GM19455 (cell line): ENCODE measurements at regions not wholly inside any gene's neighbourhood (a gene's known extent, or its start where the extent isn't known, plus 50 kb on each side); places are given as distances from the start of the nearest gene placed in this dataset.
A peak's percentile ranks its signal among the peaks of the same experiment; 100 is the strongest.
"Not testable (repeated sequence)": the region's sequence is repeated elsewhere in the genome, so short reads cannot be mapped to it uniquely, and the experiment has no call there.

Experiments used
- ATAC-seq: cut with Tn5 transposase; IDR thresholded peaks from one replicate; pipeline ENCODE4 v1.9.1; 2021; ENCODE audit not compliant: unreplicated experiment

DNA sequence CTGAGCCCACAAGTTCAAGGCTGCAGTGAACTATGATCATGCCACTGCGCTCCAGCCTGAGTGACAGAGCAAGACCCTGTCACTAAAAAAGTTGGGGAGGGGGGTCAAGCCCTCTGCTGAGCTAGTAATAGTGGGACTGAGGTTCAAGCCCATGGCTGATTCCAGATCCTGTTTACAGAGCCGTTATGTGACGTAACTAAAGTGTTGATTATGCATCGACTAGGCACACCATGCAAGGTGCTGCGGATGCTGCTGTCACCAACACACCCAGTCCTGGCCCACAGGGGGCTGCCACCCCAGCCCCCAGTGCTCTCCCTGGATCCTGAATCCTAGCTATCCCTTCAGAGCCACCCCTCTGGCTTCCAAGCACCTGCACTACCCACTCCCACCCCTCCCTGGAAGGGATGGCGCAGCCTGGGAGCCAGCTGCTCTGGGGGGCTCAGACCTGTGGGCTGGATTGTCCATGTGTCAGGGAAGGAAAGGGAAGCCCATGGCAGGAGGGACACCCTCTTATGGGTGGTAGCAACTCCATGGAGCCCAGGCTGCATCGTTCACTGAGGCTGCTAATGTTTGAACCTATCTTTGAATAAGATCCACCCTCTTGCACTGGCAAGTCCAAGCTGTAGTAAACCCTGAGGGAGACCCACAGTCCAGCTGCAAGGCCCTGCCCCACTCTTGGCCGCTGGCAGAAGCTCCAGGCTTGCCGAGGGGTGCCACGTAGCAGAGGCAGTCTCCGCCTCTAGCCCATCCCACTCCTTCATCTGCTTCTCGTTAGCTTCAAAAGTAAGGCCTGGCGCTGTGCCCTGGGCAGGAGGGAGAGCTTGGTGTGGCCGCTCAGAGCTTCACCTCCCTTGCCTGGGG is 95.0 kb downstream of the SNX5 start:
- no peak for ATAC-seq

DNA sequence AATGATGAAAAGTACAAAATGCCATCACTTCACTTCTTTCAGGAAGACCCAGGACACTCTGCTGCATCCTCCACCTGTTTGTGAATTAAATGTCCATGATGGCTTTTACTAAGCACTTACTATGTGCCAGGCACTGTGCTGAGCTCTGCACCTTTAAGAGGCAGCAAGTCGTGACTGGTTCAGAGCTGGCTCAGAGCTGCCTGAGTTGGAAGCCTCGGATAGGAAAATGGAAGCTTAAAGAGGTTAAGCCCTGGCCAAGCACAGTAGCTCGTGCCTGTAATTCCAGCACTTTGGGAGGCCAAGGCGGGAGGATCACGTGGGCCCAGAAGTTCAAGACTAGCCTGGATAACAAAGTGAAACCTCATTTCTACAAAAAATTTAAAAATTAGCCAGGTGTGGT is 95.6 kb downstream of the SNX5 start:
- ATAC-seq: no peak

DNA sequence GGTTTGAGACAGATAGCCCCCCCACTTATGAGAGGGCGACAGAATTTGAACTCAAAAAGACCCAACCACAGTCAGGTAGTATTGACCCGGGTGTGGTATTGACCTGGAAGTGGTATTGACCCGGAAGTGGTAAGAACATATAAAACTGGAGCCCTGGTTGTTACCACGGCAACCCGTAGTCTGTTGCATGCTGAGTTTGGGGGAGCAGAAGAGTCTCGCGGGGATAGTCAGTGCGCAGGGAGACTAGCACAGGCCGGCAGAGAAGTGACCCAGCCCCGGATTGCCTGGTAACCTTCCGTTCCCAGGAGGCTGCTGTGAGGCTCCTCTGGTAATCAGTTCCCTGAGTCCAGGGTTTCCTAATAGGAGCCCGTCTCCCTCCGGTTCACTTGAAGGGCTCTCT is 96.2 kb downstream of the SNX5 start:
- no peak for ATAC-seq

DNA sequence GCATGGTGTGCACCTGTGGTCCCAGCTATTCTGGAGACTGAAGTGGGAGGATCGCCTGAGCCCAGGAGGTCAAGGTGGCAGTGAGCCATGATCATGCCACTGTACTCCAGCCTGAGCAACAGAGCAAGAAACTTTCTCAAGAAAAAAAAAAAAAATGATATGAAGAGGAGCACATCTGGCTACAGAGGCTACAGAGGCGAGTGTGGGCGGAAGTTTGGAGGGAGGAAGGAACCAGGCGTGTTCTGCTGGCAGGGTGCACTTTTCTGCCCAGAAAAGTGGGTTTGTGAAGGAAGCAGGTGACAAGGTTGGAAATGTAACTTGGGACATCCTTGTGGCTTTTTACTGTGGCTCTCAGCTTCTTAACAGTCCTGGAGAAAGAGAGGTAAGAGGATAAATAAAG is 96.7 kb downstream of the SNX5 start:
- ATAC-seq: no peak

DNA sequence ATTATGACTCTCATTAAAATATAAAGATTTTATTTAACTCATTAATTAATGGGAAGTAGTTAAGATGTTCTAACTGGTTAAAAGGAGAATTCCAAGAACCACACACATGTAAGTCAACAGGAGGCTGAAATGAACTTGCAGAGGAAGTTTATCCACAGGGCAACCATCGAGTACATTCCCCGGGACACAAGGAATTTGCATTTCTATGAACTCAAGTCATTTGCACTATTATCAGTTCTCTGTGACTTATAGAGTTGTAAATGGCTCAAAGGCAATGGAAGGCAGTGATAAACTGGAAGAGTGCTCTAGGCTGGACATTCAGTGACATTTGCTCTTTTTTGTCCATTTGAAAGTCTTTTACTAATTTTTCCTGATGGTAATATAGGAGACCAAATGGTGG is 97.4 kb downstream of the SNX5 start:
- ATAC-seq: no peak

DNA sequence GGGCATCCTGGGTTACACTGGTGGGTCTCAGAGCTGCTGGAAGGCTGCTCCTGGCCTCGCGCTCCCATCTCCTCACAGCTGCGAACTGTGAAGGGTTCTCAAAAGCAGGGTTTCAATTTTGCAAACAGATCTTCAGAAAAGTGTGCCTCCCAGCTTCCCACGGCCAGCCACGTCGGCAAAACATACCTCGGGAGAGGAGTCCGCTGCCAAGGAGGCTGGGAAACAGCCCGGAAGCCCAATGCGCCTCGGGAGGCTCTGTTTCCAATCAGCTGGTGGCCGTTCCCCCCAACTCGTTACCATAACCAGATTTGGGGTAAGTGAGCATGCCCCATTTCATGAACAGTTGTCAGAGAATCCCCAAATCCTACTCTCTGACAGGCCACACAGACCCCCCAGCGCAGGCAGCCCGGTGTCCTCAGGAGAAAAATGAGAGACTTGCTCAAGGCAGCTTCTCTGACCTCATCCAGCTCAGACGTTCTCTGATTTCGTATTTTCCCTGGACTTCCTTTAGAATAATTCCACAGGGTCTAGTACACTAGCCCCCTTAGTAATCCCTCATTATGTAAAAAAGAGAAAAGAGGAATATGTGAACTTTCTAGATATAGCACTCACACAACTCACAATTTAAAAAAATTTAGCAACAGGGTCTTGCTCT is 98.4 kb downstream of the SNX5 start:
- ATAC-seq: no peak

DNA sequence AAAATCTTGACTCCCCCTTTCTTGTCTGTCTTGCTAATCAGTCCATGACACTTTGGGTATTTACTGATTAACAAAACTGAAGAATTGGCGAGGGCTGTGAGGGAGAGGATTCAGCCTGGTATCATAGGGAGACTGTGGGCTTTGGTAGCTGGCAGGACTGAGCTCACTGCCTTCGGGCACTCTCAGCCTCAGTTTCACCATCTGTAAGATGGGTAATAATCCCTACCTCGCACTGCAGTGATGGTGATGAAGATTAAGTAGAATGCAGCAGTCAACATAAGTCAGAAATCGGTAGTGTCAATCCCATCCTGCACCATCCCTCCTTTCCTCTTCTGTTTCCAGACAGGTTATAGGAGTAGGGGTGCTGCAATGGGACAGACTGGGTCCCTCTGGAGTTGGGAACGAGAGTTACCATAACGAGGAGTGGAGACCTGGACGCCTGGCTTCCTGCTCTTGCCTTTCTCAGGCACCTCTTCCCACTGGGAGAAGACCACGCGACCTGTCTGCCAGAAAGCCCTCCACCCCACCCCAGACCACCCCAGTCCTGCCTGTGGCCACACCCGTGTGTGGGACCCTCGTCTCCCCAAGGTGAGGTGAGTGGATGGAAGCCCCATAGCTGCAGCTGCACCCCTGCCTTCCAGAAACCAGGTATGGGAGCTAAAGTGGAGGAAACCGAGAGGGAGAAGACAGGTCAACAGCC is 99.1 kb downstream of the SNX5 start:
- ATAC-seq: no peak

DNA sequence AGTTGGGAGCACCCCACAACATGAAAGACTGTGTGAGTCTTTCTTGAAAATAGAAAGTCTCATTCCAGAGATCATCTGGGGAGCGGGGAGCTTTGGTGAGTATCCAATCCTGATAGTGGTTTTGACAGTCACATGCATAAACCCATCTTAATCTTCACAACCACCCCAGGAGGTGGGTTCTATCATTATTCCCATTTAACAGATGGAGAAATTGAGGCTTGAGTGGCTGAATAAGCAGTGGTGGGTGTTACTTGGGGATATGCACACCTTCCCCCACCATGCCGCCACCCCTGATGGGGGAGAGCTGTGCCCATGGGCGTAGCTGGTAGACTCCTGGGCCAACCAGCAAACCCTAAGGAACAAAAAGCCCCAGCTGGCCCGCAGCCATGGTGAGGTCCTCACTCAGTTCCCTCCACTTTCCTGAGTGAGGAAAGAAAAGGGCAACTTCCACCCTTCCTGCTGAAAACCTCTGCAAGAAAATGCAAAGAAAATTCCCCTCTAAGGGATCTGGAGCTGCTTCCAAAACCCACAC is 99.8 kb downstream of the SNX5 start:
- ATAC-seq: no peak

DNA sequence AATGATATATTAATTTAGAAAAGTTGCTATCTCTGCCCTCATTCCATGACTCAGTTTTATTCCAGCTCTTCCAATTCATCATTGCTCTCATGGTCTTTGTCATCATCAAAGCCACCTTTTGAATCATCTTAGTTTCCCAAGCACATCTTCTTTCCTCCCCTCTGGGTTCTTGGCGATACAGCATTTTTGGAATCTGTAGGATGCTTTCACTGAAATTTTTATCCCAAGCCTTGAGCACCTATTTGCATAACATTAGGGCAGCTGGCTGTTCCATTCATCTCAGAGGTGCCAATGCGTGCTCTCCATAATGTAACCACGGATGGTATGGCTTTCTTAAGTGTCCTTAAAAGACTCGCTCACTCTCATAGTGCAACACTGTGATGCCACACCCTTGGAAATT is 100.4 kb downstream of the SNX5 start:
- ATAC-seq: no peak

DNA sequence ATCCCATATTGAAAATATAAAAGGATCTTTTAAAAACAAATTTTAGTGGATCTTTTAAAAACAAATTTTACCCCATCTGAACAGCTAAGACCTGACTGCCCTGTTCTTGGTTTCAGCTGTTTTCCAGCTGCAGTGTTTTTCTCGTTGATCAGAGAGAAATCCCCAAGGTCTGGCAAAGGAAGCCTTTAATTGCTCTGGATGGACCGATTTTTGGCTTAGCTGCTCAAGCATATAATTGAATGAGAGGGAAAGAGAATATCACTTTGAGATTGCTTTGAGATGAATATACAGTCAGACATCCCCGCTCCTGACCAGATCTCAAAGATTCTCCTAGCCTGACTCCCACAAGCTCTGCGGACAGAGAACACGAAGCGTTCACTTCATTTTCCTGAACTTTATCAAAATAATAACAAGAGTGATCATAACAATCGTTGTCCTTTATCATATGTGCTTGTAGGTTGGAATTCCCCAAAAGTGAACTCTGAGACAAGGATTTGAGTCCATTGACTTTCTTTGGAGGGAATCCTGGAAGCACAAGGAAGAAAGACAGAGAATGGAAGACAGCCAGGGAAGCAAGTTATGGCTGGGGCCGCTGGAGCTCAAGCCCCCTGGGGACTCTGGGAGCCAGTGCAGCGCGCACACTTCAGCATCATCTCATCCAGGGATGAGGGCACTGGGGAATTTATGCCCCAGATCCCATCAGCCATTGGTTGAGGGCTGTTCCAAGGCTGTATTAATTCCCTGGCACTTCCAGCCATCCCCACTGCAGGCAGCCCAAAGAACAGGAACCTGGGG is 101.3 kb downstream of the SNX5 start:
- no peak for ATAC-seq

DNA sequence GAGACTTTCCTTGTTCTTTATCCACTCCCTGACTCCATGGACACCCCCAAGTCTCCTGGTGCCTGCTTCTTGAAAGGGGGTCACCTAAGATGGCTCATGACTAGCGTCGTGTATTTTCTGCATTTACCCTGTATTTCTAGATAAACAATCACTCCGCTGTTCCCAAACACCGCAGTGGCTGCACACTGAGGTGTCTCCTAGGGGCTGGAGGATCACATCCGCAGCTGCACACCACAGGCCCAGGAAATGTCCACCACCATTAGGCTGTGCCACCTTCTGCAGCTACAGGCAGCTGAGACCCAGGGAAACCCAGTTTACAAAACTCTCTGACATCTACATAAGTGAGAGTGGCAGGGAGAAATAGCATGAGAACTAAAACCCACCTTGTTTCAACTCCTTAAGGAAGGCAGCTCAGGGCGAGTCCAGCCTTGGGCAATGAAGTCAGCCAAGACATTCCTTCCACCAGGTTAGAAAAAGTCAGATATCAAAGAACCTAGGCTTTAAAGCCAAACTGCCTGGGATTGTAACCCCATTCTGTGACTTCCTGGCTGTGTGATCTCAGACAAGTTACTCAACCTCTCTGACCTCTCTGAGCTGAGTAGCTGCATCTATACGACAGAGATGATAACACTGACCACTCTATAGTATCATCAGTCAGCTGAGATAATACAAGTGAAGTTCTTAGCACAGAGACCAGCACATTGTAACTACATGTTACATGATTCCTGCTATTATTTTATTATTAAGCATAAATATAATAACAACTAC is 102.2 kb downstream of the SNX5 start:
- no peak for ATAC-seq

DNA sequence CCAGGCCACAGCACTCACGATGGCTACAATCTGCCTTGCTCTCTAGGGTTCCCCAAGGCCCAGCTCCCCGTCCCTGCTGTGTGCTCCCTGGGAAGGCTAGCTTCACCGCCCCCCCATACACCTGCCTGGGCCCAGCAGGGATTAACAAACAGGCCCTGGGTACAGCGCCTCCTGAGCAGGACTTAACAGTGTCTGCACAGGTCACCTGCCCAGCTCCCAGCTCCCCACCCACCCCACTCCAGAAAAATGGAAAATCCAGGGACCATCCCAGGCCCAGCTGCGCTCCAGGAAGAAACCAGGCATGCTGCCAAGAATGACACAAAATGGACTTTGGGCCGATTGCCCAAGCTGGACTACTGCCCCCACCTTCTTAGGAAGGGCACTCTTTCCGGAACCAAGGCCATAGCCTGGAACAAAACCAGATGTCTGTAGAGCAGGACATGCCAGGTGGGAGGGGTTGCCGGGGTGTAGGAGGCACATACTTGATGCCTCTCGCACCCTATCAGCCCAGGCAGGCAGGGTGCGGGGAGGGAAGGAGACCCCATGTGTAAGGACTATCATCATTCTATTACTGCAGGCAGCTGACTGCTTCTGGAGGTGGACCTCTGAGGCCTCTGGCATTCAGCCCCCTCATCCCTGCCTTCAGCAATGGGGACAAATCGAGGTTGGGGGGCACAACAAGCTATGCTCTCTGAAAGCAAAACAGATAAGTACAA is 104.9 kb downstream of the SNX5 start:
- no peak for ATAC-seq

DNA sequence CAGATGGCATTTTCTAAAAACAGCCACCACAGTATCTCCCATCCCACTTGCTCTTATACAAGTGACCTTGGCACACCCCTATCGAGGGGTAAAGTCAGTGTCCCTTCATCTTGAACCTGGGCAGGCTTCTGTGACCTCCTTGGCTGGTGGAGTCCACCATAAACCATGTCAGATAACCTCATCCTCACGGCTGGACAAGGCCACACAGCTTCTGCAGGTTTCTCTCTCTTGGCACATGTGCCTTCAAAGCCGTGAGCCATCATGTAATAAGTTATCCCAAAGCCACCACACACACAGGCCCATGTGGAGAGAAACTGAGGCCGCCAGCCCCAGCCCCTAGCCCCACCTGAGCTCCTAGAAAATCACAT is 105.4 kb downstream of the SNX5 start:
- ATAC-seq: no peak

DNA sequence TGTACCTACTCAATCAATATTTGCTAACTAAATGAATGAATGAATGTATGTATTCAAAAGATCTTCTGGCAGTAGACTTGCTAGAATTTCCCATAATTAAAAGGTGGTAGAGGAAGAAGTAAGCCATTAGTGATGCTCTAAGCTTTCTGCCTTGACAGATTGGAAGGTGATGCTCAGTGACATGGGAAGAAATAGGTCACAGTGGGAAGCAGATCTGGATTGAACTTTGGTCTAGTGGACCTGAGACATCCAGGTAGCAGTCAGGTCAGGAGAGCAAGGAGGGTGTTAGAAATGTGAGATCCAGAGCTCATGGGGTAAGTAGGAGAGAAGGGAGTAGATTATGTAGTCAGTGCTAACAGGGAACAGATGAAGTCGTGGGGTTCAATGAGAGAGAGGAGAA is 106.4 kb downstream of the SNX5 start:
- ATAC-seq: no peak

DNA sequence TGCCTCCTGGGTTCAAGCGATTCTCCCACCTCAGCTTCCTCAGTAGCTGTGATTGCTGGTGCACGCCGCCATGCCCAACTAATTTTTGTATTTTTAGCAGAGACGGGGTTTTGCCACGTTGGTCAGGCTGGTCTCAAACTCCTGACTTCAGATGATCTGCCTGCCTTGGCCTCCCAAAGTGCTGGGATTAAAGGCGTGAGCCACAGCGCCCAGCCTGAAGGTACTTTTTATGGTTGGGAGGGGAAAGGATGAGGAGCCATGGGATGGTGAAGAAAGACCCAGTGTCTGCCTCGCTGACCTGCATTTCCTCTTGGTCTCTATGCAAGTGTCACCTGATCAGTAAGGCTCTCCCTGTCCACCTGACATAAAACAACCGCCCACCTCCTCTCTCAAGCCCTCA is 107.0 kb downstream of the SNX5 start:
- not testable (repeated sequence) for ATAC-seq

DNA sequence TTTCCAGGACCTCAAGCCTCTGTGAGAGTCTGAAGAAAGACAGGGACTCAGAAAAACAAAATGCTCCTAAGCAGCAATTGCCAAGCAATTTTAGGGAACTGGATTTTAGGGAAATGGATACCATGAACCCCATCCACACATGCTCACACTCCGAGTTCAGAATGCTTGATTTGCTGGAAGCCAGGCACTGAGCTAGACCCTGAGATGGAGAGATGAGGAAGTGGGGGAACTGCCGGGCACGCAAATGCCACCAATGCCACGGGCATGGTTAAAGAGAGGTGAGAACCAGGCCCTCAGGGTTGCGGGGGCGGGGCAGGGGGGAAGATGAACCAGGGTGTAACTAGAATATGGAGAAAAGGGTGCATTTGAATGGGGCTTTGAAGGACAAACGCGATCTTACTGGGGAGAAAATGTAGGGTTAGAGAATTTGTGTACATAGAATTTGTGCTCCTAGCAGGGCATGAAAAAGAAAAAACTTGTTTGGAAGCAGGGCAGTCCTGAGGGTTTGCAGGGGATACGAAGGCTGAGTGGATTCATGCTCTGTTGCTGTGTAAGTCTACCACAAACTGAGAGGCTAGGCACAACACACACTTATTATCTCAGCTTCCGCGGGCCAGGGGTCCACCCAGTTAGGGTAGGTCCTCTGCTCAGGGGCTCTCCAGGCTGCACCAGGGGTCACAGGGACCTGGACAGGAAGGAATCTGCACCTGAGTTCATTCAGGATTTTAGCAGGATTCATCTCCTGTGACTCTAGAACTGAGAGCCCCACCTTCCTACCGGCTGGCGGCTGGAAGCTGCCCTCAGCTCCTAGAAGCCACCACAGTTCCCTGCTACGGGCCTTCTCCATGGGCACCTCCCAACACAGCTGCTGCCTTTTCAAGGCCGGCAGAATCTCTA is 108.0 kb downstream of the SNX5 start:
- no peak for ATAC-seq

DNA sequence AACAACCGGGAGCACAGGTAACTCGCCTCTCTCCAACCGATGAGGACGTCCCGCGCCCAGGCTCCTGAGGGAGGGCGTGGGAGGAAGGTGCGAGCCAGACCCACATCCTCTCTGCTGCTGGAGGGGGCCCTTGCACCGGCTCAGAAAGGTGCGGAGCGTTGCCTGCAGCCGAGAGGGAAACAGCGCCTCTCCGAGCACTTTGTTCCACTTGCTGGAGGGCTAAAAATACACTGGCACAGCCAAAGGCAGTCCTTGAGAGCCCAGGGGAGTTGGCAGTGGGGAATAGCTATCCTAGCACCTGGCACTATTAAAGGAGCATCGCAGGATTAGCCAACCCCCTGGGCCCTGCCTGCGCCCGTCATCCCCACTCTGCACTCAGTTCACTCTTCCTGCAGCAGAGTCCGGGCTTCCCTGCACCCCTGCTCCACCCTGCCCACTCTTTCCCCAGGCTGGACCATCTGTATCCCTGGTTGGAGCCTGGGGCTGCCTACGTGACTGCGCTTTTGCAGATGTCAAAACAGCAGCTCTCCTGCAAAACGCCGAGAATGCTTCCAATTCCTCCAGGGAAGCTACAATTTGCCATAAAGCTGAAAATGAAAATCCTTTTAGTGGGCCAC is 108.9 kb downstream of the SNX5 start:
- peak; percentile 31 for ATAC-seq

DNA sequence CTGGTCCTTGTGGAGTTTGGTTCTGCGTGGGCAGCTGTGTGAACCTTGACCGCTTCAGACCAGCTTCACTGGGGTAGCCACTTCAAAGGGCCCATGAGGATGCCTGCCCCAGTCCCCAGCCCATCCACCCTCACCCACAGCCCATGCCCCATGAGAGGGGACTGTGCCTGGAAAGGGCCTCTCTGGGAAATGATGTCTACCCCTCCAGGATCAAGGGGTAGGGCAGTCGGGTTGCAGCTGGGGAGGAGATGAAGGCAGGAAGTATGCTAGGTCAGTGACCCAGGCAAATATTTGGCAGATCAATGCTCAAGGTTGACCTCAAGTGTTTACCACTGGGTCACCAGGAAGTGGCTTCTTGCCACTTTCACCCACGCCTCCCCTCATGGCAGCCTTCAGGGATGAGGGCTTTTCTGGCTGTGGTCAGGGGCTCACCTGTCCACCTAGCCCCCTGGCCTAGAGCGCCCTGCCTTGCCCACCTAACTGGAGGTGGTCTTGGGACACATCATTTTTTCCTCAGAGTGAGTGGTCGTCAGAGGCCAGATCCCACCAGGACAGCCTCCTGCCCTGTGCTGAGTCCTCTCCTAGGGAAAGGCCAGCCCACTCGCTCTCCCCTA is 109.5 kb downstream of the SNX5 start:
- peak; percentile 45 for ATAC-seq
